ENCODE measurements at regions not wholly inside any gene's neighbourhood (a gene's known extent, or its start where the extent isn't known, plus 50 kb on each side); places are given as distances from the start of the nearest gene placed in this dataset.

GRCh38 chrX:79556800-79557199 lies 189.7 kb upstream of the ITM2A start:
- TF ChIP-seq CTCF (IDR thresholded peaks at IDR 0.05 in 8 of 11, conservative IDR thresholded peaks at IDR 0.05 in 3 of 11) (no peak), POLR2AphosphoS5 (IDR thresholded peaks at IDR 0.05) (no peak), POLR2A (IDR thresholded peaks at IDR 0.05) (no peak)
